Motor neuron (in vitro differentiated cells): ENCODE measurements at regions not wholly inside any gene's neighbourhood (a gene's known extent, or its start where the extent isn't known, plus 50 kb on each side); places are given as distances from the start of the nearest gene placed in this dataset.

Experiments
- ATAC-seq, 8 experiments: fragments of 200-7000 bp; cut with Tn5 transposase; replicated peaks in 6 of 8; 2 replicates each; pipeline ENCODE4 v1.8.0; 2021; ENCODE audit warnings: mild to moderate bottlenecking in 8 of 8, moderate library complexity in 8 of 8
- H3K27ac ChIP-seq, 2 donors: fragments of 250-450 bp; sonication (Bioruptor Pico); 2 replicates each; pipeline ENCODE4 v1.9.0; 2021; ENCODE audit warnings: antibody characterized with exemption in 2 of 2, mild to moderate bottlenecking in 2 of 2, moderate library complexity in 1 of 2
- H3K4me1 ChIP-seq, 2 donors: fragments of 250-450 bp; sonication (Bioruptor Pico); replicated peaks in 1 of 2; 2 replicates each; pipeline ENCODE4 v1.6.1; 2021; ENCODE audit warnings: antibody characterized with exemption in 2 of 2, mild to moderate bottlenecking in 2 of 2, moderate library complexity in 1 of 2
- H3K4me3 ChIP-seq, 5 donors: fragments of 250-450 bp; sonication (Bioruptor Pico); 2 replicates each; pipeline ENCODE4 v1.9.0; 2021; ENCODE audit warnings: antibody characterized with exemption in 5 of 5, mild to moderate bottlenecking in 5 of 5, moderate library complexity in 4 of 5
- WGBS, 10 experiments: fragments of 450-650 bp; shearing (Covaris generic); methylation state at CpG; one replicate each; pipeline ENCODE4 v1.0.0; 2022; 5-methylcytosine and 5-hydroxymethylcytosine counted together
- in situ Hi-C, 9 experiments: fragments of 400-800 bp; cut with MboI; loops; one replicate each; pipeline ENCODE4 v1.15.0; 2021; ENCODE audit warnings: low sequenced_read_pairs in 9 of 9, low pct_unique_long_range_greater_than_20kb in 2 of 9; ENCODE audit not compliant: unreplicated experiment in 9 of 9

DNA sequence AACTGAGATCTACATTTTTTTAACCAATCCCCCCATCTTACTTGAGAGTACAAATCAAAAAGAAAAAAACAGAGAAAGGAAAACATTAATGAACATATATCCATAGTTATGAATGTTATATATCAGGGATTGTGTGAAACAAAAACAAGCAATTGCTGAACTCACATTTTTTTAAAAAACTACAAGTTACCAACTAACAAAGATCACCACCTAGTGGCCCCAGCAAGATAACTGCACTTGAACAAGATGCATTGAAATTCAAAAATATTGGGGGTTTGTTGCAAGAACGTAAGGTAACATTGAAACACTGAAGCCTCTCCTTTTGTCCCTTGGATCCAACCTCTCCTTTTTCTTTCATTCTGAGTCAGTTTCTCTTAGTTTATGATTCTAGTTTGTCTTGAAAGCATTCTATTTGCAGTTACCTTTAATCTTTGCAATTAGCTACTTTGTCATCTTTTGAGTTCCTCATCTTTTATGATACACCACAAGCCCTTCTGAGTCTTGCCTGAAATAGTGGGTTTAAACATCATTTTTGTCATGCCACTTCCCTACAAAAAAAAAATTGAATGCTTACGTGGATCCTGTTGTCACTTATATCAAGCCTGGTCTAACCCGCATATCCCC lies 87.3 kb upstream of the TES start:
- 39 to 88% (median 73%) methylated on average over 2 to 3 of the region's 3 CpGs; no CpG with 5 or more reads in 1 of the 10 experiments for WGBS, 10 experiments
- Histone ChIP-seq H3K27ac (no peak overlapping the region), H3K4me3 (no peak overlapping the region), H3K4me1 (peaks cover 0 to 3% of the 10 kb centered on the region in 2 donors)
- peak in 1 of 8 experiments; percentile 16 for ATAC-seq
- in situ Hi-C loops: loop anchor here in 1 of 9 experiments (10.0 kb wide), 1 partner anchor 208 kb away; no protein-coding TSS in a partner anchor

DNA sequence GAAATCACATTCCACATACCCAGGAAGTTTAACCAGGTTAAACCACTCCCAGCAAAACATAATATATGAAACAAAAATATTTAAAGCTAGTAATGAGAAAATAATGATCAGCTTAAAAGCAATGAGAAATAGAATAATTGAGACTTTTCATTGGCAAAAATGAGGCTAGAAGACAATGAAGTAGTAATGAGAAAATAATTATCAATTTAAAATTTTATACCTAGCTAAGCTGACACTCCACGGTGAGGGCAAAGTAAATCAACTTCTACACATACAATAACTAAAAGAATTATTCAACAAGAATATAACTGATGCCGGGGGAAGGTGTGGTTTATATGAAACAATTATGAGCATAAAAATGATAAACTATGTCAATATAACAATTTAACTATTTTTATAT lies 82.2 kb upstream of the TES start:
- no peak for ATAC-seq
- Histone ChIP-seq H3K4me3 (no peak overlapping the region), H3K27ac (no peak overlapping the region), H3K4me1 (no peaks in the 10 kb centered on the region)
- in situ Hi-C loops: loop anchor here in 1 of 9 experiments (10.0 kb wide), 1 partner anchor 213 kb away; no protein-coding TSS in a partner anchor
- 34 to 100% (median 92%) methylated on average over 1 to 2 of the region's 2 CpGs for WGBS, 10 experiments

GRCh38 chr7:116135306-116135705 lies 75.0 kb upstream of the TES start:
- Histone ChIP-seq H3K4me3 (no peak overlapping the region), H3K27ac (no peak overlapping the region), H3K4me1 (peaks cover 0 to 11% of the 10 kb centered on the region in 2 donors)
- ATAC-seq: no peak
- in situ Hi-C loops: no loop called here
- 38 to 86% (median 58%) methylated on average over 3 to 4 of the region's 4 CpGs; no CpG with 5 or more reads in 3 of the 10 experiments for WGBS, 10 experiments

DNA sequence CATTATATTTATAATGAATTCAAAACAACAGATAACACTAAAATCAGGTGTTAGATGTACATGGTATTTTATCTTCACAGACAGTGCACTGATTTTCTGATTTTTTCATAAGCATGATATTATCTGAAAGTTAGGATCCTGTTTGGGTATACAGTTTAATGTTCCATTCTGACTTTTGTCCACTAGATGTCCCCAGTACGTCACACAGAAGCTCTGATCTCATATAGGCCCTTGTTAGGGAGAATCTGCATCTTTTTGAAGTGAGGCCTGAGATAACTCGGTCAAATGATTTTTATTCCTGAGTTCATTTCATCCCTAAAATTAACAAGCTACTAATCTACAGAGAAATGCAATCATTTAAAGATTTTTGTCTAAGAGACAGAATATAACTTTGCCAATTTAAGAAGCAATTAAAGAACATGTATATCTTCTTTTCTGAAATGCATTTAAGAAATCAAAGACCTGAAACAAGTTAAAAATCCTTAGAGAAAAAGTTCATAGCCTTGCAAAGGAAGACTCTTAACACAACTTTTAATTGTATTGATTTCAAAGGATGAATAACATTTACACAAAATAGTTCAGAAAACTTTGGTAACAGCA lies 72.0 kb upstream of the TES start:
- H3K4me3 ChIP-seq: no peak overlapping the region
- H3K4me1 ChIP-seq: peaks cover 0 to 11% of the 10 kb centered on the region in 2 donors
- 0 to 17% (median 0%) methylated on average over 1 to 2 of the region's 2 CpGs; no CpG with 5 or more reads in 1 of the 10 experiments for WGBS, 10 experiments
- peak; percentile 50 to 95 (median 68) for ATAC-seq
- H3K27ac ChIP-seq: peak overlapping the region in 1 of 2 donors; percentile 41
- in situ Hi-C loops: no loop called here

DNA sequence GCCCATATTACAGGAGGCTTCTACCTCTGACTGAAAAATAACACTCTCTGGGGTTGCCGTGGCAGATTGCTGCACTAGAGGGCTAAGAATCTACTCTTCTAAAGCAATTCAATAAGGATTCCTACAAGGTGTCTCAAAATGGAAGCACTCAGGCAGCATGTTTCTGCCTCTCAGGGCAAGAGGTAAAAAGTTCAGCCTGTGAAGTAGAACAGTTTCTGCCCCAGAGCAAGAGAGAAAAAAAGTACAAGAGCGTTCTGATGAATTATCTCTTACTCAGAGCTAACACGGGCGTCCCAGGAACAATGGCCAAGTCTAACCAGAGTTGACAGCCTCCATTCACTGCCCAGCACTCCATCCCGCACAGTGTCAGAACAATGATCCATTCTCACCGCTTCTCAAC lies 71.3 kb upstream of the TES start:
- 0 to 100% (median 10%) methylated on average over 1 to 6 of the region's 6 CpGs; no CpG with 5 or more reads in 3 of the 10 experiments for WGBS, 10 experiments
- in situ Hi-C loops: no loop called here
- Histone ChIP-seq H3K4me3 (no peak overlapping the region), H3K27ac (peak overlapping the region; percentile 41 to 52), H3K4me1 (peaks cover 0 to 11% of the 10 kb centered on the region in 2 donors)
- peak in 5 of 8 experiments; percentile 98 to 99 (median 99) for ATAC-seq

GRCh38 chr7:116139807-116140206 lies 70.5 kb upstream of the TES start:
- ATAC-seq: no peak
- in situ Hi-C loops: no loop called here
- H3K4me3 ChIP-seq: no peak overlapping the region
- no peak overlapping the region for H3K27ac ChIP-seq
- H3K4me1 ChIP-seq: peaks cover 0 to 11% of the 10 kb centered on the region in 2 donors

DNA sequence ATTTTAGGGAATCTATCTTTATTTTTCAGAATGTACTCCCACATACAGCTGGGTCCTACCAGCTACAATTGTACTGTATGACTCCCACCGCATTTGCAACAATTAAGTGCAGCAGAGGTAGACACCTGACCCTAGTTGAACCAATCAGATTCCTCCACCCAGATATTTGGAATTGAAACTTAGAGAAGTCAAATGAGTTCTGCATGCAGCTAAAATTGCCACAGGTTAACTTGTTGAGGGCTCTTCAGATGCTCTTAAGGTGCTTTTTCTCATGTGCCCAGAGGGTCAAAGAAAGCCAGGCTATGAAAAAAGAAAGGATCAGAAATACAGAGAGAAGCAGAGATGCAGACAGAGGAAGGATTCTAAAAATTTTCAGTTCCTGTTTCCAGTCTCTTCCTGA lies 68.0 kb upstream of the TES start:
- Histone ChIP-seq H3K4me1 (peaks cover 0 to 7% of the 10 kb centered on the region in 2 donors), H3K27ac (no peak overlapping the region), H3K4me3 (no peak overlapping the region)
- no peak for ATAC-seq
- in situ Hi-C loops: no loop called here
- WGBS, 10 experiments: 57 to 100% (median 100%) methylated on average over 1 of the region's 1 CpG; no CpG with 5 or more reads in 3 of the 10 experiments

DNA sequence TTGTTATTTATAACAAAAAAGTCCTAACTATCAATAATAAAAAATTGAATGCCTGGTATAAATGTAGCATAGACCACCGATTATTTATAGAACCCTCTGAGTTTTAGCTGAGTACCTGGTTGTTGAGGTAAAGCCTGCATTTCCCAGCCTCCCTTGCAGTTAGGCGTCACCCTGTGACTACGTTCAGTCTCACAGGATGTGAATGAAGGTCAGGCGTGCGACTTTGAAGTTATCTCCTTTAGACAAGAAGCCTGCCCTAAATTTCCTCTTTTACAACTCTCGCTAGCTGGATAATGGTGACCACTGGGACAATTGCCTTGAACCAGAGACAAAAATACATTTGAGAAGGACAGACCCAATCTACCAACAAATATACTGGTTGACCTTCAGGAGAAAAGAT lies 67.5 kb upstream of the TES start:
- ATAC-seq: no peak
- in situ Hi-C loops: no loop called here
- no peak overlapping the region for H3K4me3 ChIP-seq
- no peak overlapping the region for H3K27ac ChIP-seq
- 68 to 100% (median 98%) methylated on average over 2 to 6 of the region's 6 CpGs for WGBS, 10 experiments
- peaks cover 0 to 7% of the 10 kb centered on the region in 2 donors for H3K4me1 ChIP-seq

GRCh38 chr7:116145245-116145852 lies 65.0 kb upstream of the TES start:
- no peaks in the 10 kb centered on the region for H3K4me1 ChIP-seq
- no peak for ATAC-seq
- H3K27ac ChIP-seq: no peak overlapping the region
- H3K4me3 ChIP-seq: no peak overlapping the region
- WGBS, 10 experiments: 0 to 90% (median 5%) methylated on average over 1 to 2 of the region's 2 CpGs; no CpG with 5 or more reads in 2 of the 10 experiments
- in situ Hi-C loops: no loop called here

DNA sequence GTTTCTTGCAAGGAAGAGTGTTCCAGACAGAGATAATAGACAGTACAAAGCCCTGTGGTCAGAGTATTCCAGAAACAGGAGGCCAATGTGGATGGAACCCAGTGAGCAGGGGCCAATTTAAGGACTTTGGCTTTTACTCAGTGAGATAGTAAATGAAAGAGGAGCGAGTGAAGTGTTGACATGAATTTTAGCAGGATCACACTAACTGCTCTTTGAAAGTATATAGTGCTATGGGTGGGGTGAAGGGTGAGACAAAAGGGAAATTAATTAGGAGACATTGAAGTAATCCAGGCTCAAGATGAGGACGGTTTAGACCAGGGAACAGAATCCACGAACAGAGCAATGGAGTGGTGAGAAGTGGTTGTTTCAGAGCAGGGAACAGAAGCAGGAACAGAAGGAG lies 62.2 kb upstream of the TES start:
- no peak for ATAC-seq
- in situ Hi-C loops: no loop called here
- no peak overlapping the region for H3K4me3 ChIP-seq
- H3K27ac ChIP-seq: no peak overlapping the region
- 56 to 100% (median 73%) methylated on average over 1 to 3 of the region's 3 CpGs; no CpG with 5 or more reads in 2 of the 10 experiments for WGBS, 10 experiments
- no peaks in the 10 kb centered on the region for H3K4me1 ChIP-seq

- 69 to 100% (median 95%) methylated on average over 3 to 8 of the region's 8 CpGs for WGBS, 10 experiments
- in situ Hi-C loops: no loop called here
- no peak for ATAC-seq
Measured at GRCh38 chr7:116148626-116149025, 61.7 kb upstream of the TES start.

DNA sequence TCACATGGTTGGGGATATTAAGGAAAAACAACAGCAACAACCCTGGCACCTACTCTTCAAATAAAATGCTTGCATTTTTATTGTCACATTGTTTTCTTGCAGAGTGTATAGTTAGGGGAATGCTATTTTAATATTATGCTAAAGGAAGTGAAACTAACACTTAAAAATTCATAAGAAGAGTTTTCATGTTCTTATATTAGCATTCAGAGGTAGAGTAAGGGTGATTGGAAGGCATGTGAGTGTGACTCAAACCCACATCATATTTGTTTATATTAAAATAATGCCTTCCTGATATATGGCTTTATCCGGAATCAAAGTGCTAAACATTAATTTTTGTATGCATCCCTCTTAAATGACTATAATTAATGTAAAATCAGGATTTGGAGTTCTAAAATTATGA lies 59.8 kb upstream of the TES start:
- Histone ChIP-seq H3K27ac (no peak overlapping the region), H3K4me3 (no peak overlapping the region), H3K4me1 (no peaks in the 10 kb centered on the region)
- WGBS, 10 experiments: 0 to 100% (median 83%) methylated on average over 1 of the region's 1 CpG; no CpG with 5 or more reads in 1 of the 10 experiments
- in situ Hi-C loops: no loop called here
- peak in 3 of 8 experiments; percentile 44 to 89 (median 78) for ATAC-seq

More at GRCh38 chr7:116148626-116149025, 61.7 kb upstream of the TES start:
- no peak overlapping the region for H3K4me3 ChIP-seq
- no peak overlapping the region for H3K27ac ChIP-seq
- no peaks in the 10 kb centered on the region for H3K4me1 ChIP-seq

- Histone ChIP-seq H3K27ac (no peak overlapping the region), H3K4me3 (no peak overlapping the region), H3K4me1 (no peaks in the 10 kb centered on the region)
- in situ Hi-C loops: no loop called here
- no peak for ATAC-seq
- WGBS, 10 experiments: 50 to 100% (median 100%) methylated on average over 1 to 2 of the region's 2 CpGs
Measured at GRCh38 chr7:116152276-116152675, 58.1 kb upstream of the TES start.
